KOPT-K1 (cell line): ENCODE measurements at regions not wholly inside any gene's neighbourhood (a gene's known extent, or its start where the extent isn't known, plus 50 kb on each side); places are given as distances from the start of the nearest gene placed in this dataset.
A peak's percentile ranks its signal among the peaks of the same experiment; 100 is the strongest.
"Not testable (repeated sequence)": the region's sequence is repeated elsewhere in the genome, so short reads cannot be mapped to it uniquely, and the experiment has no call there.

Source experiments
- H3K27ac ChIP-seq: fragments of 200-600 bp; sonication (generic); 2 replicates; pipeline ENCODE4 v1.5.1; 2016; ENCODE audit warnings: antibody characterized with exemption, mild to moderate bottlenecking, low read depth, low read length; ENCODE audit not compliant: poor library complexity, severe bottlenecking
- H3K36me3 ChIP-seq: fragments of 200-600 bp; sonication (generic); 2 replicates; pipeline ENCODE4 v1.5.1; 2017; ENCODE audit warnings: antibody characterized with exemption, mild to moderate bottlenecking, low read length, moderate library complexity; ENCODE audit not compliant: insufficient read depth
- H3K9me3 ChIP-seq: fragments of 200-600 bp; sonication (generic); 2 replicates; pipeline ENCODE4 v1.5.1; 2017; ENCODE audit warnings: antibody characterized with exemption, low read length, mild to moderate bottlenecking; ENCODE audit not compliant: insufficient read depth, poor library complexity, severe bottlenecking

DNA sequence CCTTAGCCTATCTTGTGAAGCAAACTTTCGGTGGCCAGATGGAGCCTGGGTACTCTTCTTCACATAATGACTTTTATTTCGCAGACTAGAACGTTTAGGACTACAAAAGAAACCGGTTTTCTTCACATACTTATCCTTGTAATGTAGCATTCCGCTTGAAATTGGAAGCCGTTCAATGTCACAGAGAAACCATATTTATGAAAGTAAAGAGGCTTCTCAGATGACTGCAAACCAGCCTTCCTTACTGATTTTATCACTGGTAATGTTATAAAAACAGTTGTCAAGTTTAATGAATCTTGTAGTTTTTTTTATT is 94.1 kb downstream of the PPIAL4G start:
- Histone ChIP-seq H3K36me3 (no peaks in the 10 kb centered on the region), H3K27ac (peak overlapping the region; percentile 93), H3K9me3 (no peaks in the 10 kb centered on the region)

DNA sequence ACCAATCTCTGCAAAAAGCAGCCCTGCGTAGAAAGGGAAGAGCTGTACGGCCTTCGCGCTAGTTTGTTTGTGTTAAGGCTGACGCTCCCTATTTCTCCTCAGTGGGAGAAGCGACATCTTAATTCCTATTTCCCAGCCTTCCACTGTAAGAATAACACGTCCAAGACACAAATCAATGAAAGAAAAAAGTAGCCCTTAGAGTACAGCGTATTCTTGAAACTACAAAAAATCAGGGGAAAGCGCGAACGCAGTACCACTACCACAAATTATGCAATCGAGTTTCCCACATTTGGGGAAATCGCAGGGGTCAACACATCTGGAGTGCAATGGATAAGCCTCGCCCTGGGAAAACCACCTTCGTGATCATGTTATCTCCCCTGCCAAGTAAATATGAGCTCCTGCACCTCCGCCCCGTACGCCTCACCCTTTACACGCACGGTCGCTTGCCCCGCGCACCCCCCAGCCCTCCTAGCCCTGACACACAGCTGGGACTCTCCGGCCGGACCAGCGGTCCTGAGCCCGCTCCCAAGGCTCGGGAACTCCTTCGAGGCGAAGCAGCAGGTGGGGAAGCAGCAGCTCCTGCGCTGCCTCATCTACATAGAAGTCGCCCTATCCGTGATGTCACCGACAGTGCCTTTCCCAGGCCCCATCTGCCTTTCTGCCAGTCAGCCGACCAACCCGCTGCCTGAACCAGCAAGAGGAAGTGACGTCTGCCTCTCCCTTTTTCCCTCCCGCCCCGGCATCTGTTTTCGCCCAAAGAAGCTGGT is 94.7 kb downstream of the PPIAL4G start:
- Histone ChIP-seq H3K9me3 (no peaks in the 10 kb centered on the region), H3K36me3 (no peaks in the 10 kb centered on the region), H3K27ac (peak overlapping the region; percentile 93)

DNA sequence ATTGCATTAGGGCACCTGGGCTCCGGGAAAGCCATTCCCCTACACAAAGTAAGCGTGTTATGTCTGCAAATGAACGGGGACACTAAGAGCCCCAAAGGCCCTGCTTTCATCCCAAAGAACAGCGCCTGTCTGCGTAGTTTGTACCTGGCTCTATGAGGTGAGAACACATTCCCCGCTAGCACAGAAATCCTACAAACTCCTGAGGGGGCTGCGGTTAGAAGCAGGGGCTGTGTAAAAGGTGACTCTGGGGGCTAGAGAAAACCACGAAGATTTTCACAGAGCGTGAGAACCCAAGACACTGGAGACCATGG is 95.2 kb downstream of the PPIAL4G start:
- not testable (repeated sequence) for H3K36me3 ChIP-seq, H3K9me3 ChIP-seq
- peak overlapping the region; percentile 93 for H3K27ac ChIP-seq

DNA sequence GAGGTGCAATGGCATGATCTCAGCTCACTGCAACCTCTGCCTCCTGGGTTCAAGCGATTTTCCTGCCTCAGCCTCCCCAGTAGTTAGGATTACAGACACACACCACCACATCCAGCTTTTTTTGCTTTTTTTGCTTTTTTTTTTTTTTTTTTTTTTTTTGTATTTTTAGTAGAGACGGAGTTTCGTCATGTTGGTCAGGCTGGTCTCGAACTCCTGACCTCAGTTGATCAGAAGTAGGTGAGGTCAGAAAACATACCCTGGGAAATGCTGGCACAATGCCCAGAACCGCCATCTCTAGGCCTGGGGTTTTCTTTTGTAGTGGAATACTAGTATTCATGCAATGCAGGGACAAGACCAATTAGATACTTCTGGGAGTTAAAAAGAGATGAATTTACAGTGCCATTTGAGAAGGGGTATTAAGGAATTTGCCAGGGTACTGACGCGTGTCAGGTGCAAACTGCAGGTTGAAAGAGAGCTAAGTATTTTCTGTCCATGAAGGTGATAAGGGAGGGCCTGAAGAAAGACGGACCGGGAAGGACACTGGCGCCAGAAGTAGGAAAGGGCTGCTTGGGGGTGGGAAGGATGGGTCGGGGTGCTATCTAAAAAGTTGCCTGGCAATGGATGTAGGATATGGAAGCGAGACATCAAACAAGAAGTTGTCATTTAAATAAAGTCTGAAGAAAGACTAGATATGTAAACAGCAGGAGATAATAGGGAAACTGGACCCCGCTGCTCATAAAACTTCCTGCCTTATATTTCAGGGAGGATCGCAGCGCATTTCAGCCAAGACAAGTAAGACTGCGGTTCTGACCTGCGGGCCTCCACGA is 95.8 kb downstream of the PPIAL4G start:
- not testable (repeated sequence) for H3K9me3 ChIP-seq, H3K36me3 ChIP-seq
- peak overlapping the region; percentile 93 for H3K27ac ChIP-seq

DNA sequence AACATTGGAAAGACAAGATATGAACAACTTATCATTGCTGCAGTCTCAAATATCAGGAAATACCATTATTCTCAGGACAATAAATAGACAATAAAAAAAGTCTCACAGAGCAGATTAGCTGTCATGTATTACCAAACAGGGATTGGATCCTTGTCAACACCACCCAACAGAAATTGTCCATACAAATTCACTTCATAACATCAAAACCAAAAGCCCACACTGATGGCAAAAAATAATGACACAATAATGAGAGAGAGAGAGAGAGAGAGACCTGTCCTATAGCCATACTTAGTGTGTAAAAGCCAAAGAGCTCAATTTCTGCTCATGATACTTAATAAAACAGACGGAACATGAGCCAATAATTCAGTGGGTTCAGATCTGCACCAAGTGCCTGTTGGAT is 96.5 kb downstream of the PPIAL4G start:
- no peaks in the 10 kb centered on the region for H3K36me3 ChIP-seq
- no peak overlapping the region for H3K27ac ChIP-seq
- H3K9me3 ChIP-seq: no peaks in the 10 kb centered on the region

DNA sequence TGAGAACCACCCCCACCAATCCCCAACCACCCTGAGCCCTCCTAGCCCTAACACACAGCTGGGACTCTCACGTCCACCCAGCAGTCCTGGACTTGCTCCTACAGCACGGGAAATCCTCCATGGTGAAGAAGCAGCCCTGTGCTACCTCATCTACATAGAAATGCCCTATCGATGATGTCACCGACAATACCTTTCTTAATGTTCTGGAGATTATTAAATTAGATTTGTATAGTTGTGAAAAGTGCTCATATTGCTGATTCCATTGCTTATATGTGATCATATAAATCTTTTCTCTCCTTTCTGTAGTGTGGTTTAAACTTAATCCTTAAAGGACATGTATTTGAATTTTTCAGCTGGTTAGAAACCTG is 97.1 kb downstream of the PPIAL4G start:
- H3K9me3 ChIP-seq, H3K36me3 ChIP-seq, H3K27ac ChIP-seq: not testable (repeated sequence)

DNA sequence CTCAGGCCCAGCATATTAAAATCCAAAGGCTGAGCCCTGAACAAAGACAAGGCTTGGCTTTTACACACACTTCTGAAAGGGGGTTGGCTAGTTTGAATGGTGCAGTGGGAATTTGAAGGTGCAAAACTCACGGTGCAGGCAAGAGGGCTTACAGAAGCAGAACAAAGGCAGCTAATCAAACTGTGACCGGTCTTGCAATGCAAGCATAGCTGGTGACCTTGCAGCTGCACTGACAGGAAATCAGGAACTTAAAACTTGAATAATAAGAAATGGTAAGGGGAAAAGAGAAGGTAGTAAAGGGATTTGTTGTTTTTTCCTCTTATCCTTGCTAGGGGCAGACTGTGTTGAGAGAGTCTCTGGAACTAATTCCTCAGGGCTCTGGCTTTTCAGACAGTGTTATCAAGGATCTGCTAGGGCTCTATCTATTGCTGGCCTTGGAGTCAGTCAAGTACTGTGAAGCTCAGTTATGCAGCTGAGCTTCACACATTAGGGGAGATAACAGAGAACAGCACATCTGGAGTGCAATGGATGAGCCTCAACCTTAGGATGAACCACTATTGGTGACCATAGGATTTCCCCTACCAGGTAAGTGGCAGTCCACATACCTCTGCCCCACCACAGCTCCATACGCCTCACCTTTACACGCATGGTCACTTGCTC is 97.6 kb downstream of the PPIAL4G start:
- no peaks in the 10 kb centered on the region for H3K9me3 ChIP-seq
- no peaks in the 10 kb centered on the region for H3K36me3 ChIP-seq
- H3K27ac ChIP-seq: no peak overlapping the region

DNA sequence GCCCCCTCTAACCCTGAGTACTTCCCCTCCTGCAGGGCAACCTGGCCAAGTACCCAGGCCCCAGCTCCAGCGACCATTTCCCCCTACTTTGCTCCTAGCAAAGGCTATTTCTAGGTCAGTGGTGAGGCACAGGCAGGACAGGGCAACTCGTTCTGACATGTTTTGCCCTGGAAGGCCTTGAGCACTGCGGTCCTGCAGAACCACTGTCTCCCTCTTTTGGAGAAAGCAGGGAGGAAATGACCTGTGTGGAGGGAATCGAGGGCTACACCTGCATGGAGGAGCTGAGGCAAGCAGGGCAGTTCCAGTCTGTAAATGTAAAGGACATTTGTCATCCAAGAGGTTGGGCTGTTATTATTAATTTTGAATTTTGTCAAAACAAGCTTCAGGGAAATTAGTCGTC is 99.1 kb downstream of the PPIAL4G start:
- Histone ChIP-seq H3K27ac (no peak overlapping the region), H3K36me3 (no peaks in the 10 kb centered on the region), H3K9me3 (no peaks in the 10 kb centered on the region)

DNA sequence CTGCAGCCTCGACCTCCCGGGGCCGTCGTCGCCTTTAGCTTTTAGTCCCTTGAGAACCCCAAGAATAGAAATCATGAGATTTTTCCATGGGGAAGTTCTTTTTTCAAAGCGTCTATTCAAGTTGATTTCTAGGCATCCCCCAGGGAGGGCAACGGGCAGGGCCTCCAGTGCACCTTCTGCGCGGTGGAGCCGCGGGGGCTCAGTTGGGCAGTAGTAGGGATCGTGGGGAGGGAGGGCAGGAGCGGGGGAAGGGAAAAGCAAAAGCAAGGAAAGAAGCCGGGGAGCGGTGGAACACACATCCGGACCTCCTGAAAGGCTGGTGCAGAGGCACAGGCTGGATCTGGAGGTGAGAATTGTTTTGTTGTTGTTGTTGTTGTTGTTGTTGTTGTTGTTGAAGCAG is 103.4 kb downstream of the PPIAL4G start:
- Histone ChIP-seq H3K27ac (no peak overlapping the region), H3K9me3 (no peaks in the 10 kb centered on the region), H3K36me3 (no peaks in the 10 kb centered on the region)

DNA sequence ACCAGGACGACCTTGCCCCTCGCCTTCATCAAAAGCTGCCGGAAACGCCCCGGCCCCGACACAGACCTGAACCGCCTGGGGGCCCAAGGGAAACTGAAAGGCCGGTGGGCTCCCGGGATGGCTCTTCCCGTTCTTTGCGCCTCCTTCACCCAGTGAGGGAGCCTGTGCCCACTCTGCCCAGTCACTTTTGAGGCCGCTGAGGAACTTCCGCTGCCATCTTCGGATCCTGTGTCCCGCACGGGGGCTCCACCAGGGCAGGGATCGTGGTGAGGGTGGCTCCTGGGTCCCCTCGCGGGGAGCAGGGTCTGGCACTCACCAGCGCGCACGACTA is 104.0 kb downstream of the PPIAL4G start:
- no peaks in the 10 kb centered on the region for H3K9me3 ChIP-seq
- no peaks in the 10 kb centered on the region for H3K36me3 ChIP-seq
- H3K27ac ChIP-seq: no peak overlapping the region

DNA sequence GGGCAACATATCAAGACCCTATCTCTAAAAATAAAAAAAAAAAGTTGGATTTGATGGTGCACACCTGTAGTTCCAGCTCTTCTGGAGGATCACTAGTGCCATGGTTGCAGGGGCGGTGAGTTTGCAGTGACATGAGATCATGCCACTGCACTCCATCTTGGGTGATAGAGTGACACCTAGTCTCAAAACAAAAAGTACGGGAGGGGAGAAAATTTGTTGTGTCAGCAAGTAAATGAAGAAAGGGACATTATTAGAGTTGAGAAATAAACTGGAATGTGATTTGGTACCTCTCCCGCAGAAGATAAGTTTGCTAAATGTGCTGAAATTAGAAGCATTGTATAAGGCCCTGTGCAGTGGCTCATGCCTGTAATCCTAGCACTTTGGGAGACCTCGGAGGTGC is 105.1 kb downstream of the PPIAL4G start:
- not testable (repeated sequence) for H3K27ac ChIP-seq, H3K36me3 ChIP-seq, H3K9me3 ChIP-seq

DNA sequence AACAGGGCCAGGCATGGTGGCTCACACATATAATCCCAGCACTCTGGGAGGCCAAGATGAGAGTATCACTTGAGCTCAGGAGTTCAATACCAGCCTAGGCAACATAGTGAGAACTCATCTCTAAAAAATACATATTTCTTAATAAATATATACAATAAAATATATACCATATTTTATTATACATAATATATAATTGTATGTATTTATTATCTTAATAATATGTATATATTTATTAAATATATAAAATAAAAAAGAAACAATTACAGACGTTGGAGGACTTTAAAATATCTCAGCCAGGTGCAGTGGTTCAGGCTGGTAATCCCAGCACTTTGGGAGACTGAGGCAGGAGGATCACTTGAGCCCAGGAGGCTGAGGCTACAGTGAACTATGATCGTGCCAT is 106.1 kb downstream of the PPIAL4G start:
- H3K9me3 ChIP-seq, H3K36me3 ChIP-seq, H3K27ac ChIP-seq: not testable (repeated sequence)

DNA sequence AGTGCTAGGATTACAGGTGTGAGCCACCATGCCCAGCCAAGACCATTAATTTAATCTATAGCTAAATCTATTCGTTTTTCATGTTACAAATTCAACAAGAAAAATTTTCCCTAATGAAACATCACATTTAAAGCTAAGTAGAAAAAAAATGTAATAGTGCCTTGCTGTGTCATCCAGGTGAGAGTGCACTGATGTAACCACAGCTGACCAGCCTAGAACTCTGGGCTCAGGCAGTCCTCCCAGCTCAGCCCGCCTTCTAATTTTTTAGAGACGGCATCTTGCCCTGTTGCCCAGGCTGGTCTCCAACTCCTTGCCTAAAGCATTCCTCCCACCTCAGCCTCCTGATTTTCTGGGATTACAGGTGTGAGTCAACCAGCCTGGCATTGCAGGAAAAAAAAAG is 109.0 kb downstream of the PPIAL4G start:
- no peaks in the 10 kb centered on the region for H3K36me3 ChIP-seq
- peak overlapping the region; percentile 44 for H3K27ac ChIP-seq

DNA sequence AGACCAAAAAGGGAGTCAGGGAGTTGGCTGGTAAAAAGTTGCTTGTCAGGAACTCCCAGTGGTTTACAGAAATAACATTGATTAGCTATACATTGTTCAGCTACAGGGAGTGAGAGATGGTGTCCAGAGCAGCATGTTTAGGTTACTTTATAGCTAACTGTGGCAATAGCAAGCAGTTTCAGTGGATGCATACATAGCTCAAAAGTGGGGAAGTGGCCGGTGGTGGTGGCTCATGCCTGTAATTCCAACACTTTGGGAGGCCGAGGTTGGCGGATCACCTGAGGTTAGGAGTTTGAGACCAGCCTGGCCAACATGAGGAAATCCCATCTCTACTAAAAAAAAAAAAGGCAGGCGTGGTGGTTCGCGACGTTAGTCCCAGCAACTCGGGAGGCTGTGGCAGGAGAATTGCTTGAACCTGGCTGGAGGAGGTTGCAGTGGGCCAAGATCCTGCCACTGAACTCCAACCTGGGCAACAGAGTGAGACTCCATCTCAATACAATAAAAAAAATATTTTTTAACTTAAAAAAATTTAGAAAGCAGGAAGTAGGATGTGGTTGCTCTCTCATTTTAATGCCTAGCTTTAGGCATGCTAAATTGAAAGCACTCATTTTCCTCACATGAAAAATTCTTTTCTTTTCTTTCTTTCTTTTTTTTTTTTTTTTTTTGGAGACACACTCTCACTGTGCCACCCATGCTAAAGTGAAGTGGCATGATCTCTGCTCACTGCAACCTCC is 109.7 kb downstream of the PPIAL4G start:
- Histone ChIP-seq H3K27ac (peak overlapping the region; percentile 44), H3K36me3 (no peaks in the 10 kb centered on the region), H3K9me3 (no peaks in the 10 kb centered on the region)

More for the DNA sequence above, 109.0 kb downstream of the PPIAL4G start:
- H3K9me3 ChIP-seq: no peaks in the 10 kb centered on the region

DNA sequence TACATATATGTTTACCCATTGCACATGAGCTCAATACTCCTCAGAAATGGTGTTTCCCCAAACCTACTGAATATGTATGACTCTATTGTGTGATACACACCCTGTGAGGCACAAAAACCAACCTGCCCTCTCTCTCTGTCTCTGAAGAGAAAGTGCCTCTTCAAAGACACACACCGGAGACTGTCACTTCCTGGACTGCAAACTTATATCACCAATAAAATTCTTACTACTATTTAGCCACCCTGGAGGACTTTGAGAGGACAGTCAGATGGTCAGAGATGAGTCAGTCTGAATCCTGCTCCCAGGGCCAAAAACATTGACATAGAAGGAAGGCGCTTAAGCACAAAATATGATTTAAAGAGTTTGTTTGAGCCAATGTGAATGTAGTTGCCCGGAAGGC is 110.4 kb downstream of the PPIAL4G start:
- Histone ChIP-seq H3K36me3 (no peaks in the 10 kb centered on the region), H3K9me3 (no peaks in the 10 kb centered on the region), H3K27ac (peak overlapping the region; percentile 44)
